ENCODE measurements at regions not wholly inside any gene's neighbourhood (a gene's known extent, or its start where the extent isn't known, plus 50 kb on each side); places are given as distances from the start of the nearest gene placed in this dataset.

DNA sequence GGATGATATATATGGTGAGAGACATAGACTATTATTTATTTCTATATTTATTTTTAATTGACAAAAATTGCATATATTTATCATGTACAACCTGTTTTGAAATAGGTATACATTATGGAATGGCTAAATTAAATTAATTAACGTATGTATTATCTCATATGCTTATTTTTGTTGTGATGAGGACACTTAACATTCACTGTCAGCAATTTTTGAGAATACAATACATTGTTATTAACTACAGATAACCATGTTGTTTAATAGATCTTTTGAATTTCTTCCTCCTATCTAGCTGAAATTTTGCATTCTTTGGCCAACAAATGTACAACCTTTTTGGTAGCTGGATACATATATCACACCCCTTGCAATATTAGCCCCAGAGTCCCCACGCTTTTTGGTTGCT, 110.7 kb upstream of the CITED2 start:
- no peaks in the 10 kb centered on the region for H3K9me3 ChIP-seq
- H3K36me3 ChIP-seq = no peaks in the 10 kb centered on the region
- H3K4me1 ChIP-seq = no peaks in the 10 kb centered on the region
- no peak for DNase-seq
- no peak for TF ChIP-seq POLR2A (IDR thresholded peaks at IDR 0.05)
- TF ChIP-seq, protein P1, sequence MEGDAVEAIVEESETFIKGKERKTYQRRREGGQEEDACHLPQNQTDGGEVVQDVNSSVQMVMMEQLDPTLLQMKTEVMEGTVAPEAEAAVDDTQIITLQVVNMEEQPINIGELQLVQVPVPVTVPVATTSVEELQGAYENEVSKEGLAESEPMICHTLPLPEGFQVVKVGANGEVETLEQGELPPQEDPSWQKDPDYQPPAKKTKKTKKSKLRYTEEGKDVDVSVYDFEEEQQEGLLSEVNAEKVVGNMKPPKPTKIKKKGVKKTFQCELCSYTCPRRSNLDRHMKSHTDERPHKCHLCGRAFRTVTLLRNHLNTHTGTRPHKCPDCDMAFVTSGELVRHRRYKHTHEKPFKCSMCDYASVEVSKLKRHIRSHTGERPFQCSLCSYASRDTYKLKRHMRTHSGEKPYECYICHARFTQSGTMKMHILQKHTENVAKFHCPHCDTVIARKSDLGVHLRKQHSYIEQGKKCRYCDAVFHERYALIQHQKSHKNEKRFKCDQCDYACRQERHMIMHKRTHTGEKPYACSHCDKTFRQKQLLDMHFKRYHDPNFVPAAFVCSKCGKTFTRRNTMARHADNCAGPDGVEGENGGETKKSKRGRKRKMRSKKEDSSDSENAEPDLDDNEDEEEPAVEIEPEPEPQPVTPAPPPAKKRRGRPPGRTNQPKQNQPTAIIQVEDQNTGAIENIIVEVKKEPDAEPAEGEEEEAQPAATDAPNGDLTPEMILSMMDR (IDR thresholded peaks at IDR 0.05) = no peak
- no peak overlapping the region for H3K27ac ChIP-seq
- H3K4me3 ChIP-seq = no peak overlapping the region
- no peaks in the 10 kb centered on the region for H3K27me3 ChIP-seq

DNA sequence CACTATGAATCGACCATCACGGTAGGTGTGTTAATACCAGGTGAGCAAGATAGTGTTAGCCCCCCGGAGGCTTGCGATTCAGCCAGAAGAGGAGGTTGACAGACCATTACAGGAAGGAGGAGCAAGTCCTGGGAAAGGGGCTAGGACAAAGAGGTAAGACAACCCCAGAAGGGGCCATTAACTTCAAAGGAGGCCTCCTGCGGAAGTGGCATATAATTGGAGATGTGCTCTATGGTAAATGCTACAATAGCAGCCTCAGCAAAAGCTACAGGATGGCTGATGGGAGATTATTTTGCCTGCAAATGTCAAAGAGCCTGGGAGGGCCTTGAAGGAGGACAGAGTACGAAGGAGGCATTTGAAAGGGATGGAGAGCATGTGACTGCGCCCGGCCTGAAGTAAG, 108.6 kb upstream of the CITED2 start:
- no peak overlapping the region for H3K4me3 ChIP-seq
- TF ChIP-seq, protein P1 (IDR thresholded peaks at IDR 0.05) = no peak
- TF ChIP-seq POLR2A (IDR thresholded peaks at IDR 0.05) = no peak
- H3K9me3 ChIP-seq = no peaks in the 10 kb centered on the region

DNA sequence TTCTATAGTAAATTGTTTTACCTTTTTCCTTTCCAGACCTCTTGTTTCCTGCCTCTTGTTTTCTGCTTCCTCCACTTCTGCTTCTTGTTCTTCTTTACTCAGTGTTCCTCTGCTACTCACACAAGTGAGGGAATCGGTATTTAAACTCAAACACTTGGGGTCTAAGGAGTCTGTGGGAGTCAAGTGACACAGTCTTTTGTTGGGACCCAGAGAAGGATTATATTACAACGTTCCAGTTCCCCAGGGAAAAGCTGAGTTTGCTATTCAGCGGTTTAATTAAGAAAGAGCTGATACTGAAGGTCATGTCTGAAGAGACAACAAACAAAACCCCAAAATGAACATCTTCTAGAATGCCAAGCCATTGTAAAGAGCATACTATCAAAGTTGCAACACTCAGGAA, 107.8 kb upstream of the CITED2 start:
- Histone ChIP-seq H3K4me3 (no peak overlapping the region), H3K36me3 (no peaks in the 10 kb centered on the region), H3K27me3 (no peaks in the 10 kb centered on the region), H3K9me3 (no peaks in the 10 kb centered on the region), H3K4me1 (no peaks in the 10 kb centered on the region), H3K27ac (no peak overlapping the region)
- no peak for DNase-seq
- TF ChIP-seq POLR2A (IDR thresholded peaks at IDR 0.05) = no peak
- TF ChIP-seq, protein P1 (IDR thresholded peaks at IDR 0.05) = no peak

More for the DNA sequence above, 108.6 kb upstream of the CITED2 start:
- Histone ChIP-seq H3K27ac (no peak overlapping the region), H3K27me3 (no peaks in the 10 kb centered on the region), H3K36me3 (no peaks in the 10 kb centered on the region), H3K4me1 (no peaks in the 10 kb centered on the region)
- DNase-seq = no peak

DNA sequence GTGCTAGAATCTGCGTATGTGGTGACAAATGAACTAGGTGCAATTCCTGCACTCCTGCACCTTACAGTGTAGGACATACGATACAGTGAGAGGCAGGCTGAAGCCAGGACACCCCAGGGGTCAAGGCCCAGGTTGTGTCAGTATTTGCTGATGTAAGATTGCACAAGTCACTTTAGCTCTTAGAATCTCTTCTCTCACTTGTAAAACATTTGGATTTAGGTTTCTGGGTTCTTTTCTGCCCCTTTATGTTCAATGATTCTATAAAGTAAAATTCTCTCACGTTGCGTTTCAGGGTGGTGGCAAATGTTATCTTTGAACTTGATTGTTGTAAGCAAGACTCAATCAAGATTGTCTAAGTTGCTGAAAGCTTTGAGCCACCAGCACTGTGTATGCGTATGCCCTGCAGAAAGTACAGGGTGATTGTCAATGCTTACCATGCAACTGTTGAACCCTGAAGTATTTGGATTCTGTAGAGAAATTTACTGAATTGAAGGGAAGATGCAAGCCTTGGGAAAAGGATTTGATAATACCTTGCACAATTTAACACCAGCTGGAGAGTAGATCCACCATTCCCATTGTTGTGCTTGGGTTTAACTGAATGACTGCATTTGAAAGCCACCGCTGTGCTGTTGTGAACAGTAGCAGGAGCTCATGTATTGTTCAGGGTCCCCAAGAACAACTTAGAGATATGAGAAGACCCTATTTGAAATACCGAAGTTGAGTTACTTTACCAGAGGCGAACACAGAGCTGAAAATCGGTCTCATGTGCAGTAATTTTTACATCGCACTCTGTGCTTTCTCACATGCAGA, 106.1 kb upstream of the CITED2 start:
- Histone ChIP-seq H3K27me3 (no peaks in the 10 kb centered on the region), H3K4me3 (no peak overlapping the region), H3K36me3 (no peaks in the 10 kb centered on the region), H3K27ac (no peak overlapping the region), H3K9me3 (no peaks in the 10 kb centered on the region), H3K4me1 (no peaks in the 10 kb centered on the region)
- no peak for TF ChIP-seq POLR2A (IDR thresholded peaks at IDR 0.05)
- TF ChIP-seq, protein P1 (IDR thresholded peaks at IDR 0.05) = no peak
- DNase-seq = no peak

DNA sequence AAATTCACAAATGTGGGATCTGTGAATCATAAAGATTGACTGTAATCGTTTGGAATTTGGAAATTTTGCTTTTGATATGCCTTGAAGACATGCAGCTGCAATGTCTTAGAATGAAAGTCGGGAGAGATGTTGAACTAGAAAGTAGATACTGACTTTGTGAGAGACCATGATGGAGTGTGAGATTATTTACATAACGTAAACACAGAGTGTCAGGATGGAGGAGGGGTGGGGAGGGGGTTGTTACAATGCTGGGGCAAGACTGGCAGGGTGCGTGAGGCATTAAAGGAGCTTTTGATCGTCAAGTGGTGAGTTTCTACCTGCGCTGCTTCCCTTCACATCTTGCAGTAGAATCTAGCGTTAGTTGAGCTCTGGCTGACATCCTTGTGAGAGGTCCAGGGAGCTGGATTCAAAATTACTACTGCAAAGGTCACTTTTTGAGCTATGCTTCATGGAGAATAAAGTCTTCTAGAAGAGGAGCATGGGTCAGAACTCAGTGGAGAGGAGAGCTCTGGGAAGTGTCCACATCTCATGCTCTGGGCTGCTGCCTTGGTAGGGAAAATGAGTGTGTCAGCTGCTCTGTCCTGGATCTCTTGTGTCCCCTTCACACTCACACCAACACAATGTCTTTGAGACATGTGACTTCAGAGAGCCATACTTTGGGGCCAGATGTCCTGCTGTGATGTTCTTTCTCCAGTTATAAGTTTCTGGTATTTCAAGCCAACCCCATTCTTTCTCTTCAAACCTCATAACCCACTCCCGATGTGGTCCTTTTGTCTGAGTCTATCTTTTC, 105.2 kb upstream of the CITED2 start:
- Histone ChIP-seq H3K27ac (no peak overlapping the region), H3K27me3 (no peaks in the 10 kb centered on the region), H3K4me1 (no peaks in the 10 kb centered on the region), H3K9me3 (no peaks in the 10 kb centered on the region), H3K36me3 (no peaks in the 10 kb centered on the region), H3K4me3 (no peak overlapping the region)
- no peak for DNase-seq
- no peak for TF ChIP-seq POLR2A (IDR thresholded peaks at IDR 0.05)
- TF ChIP-seq, protein P1 (IDR thresholded peaks at IDR 0.05) = no peak

Data from Peyer's patch (tissue), 4 donors.